ENCODE measurements at regions not wholly inside any gene's neighbourhood (a gene's known extent, or its start where the extent isn't known, plus 50 kb on each side); places are given as distances from the start of the nearest gene placed in this dataset.

DNA sequence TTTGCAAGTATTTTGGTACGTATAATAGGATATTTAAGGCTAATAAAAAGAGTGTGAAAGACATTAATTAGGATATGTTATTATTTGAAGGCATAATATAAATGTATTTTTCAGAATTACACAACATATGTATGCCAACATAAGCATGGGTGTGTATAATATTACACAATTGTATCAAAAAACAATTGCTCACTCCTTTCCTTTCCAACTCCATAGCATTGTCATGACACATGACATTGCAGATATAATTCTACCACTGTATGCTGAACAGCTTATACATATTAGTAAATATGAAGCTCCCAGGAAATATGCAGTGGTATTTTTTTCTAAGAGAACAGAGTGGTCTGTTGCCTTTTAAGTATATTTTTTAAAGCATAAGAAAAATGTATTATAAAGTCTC is 593.1 kb downstream of the TMX3 start:
- H3K4me3 ChIP-seq (ENCODE audit: low read depth, poor library complexity, severe bottlenecking), result no peak overlapping the region
- DNase-seq (ENCODE audit: low spot score in 2 of 2), result no peak
- 87% methylated on average over 1 of the region's 1 CpG for WGBS, 2 donors
- intact Hi-C loops (cut with DNase I; ENCODE audit: low total_unique reads), result no loop called here
- TF ChIP-seq POLR2A (IDR thresholded peaks at IDR 0.05), result no peak
- TF ChIP-seq, protein P1, sequence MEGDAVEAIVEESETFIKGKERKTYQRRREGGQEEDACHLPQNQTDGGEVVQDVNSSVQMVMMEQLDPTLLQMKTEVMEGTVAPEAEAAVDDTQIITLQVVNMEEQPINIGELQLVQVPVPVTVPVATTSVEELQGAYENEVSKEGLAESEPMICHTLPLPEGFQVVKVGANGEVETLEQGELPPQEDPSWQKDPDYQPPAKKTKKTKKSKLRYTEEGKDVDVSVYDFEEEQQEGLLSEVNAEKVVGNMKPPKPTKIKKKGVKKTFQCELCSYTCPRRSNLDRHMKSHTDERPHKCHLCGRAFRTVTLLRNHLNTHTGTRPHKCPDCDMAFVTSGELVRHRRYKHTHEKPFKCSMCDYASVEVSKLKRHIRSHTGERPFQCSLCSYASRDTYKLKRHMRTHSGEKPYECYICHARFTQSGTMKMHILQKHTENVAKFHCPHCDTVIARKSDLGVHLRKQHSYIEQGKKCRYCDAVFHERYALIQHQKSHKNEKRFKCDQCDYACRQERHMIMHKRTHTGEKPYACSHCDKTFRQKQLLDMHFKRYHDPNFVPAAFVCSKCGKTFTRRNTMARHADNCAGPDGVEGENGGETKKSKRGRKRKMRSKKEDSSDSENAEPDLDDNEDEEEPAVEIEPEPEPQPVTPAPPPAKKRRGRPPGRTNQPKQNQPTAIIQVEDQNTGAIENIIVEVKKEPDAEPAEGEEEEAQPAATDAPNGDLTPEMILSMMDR (IDR thresholded peaks at IDR 0.05), result no peak

DNA sequence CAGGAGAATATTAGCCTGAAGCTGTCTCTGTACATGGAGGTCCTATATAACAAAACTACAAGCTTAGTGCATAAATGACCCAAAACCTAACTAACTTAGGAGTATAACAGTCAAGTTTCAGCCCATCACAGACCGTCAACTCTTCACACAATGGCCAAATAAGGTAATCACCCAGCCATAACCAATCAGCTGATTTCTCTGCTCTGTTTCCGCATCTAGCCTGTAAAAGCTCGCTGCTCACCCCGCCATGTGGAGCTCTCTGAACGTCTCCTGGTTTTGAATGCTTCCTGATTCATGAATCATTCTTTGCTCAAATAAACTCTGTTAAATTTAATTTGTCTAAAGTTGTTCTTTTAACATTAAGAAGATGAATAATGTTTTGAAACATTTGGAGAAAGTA is 593.6 kb downstream of the TMX3 start:
- DNase-seq (ENCODE audit: low spot score in 2 of 2), result no peak
- intact Hi-C loops (cut with DNase I; ENCODE audit: low total_unique reads), result no loop called here
- no peak overlapping the region for H3K4me3 ChIP-seq (ENCODE audit: low read depth, poor library complexity, severe bottlenecking)
- 72 to 80% methylated on average over 5 of the region's 5 CpGs for WGBS, 2 donors
- TF ChIP-seq, protein P1 (IDR thresholded peaks at IDR 0.05), result no peak
- no peak for TF ChIP-seq POLR2A (IDR thresholded peaks at IDR 0.05)

DNA sequence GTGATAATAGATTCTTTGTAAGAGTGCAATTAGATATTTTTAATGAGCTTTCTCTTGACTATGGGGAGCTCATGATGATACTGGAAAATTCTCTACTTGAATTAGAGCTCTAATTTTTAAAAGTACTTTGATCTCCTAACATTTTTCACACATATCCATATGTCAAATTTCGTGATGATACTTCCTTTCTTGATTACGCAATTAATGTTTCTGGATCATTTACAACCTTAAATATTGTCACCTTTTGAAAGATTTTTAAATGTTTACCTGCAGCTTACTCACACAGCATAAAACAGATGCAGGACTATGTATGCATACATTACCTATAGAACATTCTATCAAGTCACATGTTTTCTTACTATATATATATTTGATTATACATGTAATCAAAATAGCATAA is 598.5 kb upstream of the DSEL start:
- TF ChIP-seq POLR2A (IDR thresholded peaks at IDR 0.05), result no peak
- 76 to 78% methylated on average over 2 of the region's 2 CpGs for WGBS, 2 donors
- H3K4me3 ChIP-seq (ENCODE audit: low read depth, poor library complexity, severe bottlenecking), result no peak overlapping the region
- DNase-seq (ENCODE audit: low spot score in 2 of 2), result no peak
- intact Hi-C loops (cut with DNase I; ENCODE audit: low total_unique reads), result no loop called here

DNA sequence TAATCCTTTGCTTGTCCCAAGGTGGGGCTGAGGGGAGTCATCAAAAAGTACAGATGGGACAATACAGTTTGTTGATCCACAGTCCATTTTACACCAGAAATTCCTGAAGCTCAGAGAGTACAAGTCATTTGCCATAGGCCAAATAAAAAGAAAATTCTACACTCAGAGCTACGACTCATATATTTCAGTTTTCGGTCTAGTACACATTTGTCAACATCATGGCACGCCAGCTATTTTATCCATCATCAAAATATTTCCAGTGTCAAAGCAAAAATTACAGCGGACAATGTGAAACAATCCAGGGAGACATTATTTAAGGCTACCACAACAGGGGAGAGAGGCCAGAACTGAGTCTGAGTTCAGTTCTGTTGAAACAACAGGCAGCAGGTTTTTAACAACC is 587.5 kb upstream of the DSEL start:
- DNase-seq (ENCODE audit: low spot score in 2 of 2), result no peak
- H3K4me3 ChIP-seq (ENCODE audit: low read depth, poor library complexity, severe bottlenecking), result no peak overlapping the region
- WGBS, 2 donors, result 86 to 94% methylated on average over 4 of the region's 4 CpGs
- intact Hi-C loops (cut with DNase I; ENCODE audit: low total_unique reads), result no loop called here
- TF ChIP-seq, protein P1 (IDR thresholded peaks at IDR 0.05), result no peak
- TF ChIP-seq POLR2A (IDR thresholded peaks at IDR 0.05), result no peak

DNA sequence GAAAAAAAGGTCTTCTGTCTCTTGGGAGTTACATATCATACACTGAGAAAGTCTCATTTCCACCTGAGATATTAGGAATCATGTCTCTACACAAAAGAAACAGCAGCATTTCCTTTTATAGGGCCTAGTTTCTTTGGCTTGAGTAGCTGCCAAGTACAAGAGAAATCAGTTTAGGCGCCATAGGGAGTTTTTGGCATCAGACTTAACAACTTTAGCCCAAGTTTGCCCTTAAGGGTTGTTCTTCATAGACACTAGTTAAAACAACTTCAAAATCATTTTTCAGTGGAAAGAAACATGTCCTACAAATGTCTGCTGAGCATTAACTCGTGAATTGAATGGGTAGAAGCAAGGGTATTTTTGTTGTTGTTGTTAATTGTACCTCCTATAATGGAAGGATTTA is 587.0 kb upstream of the DSEL start:
- no peak overlapping the region for H3K4me3 ChIP-seq (ENCODE audit: low read depth, poor library complexity, severe bottlenecking)
- DNase-seq (ENCODE audit: low spot score in 2 of 2), result no peak
- WGBS, 2 donors, result 26 to 27% methylated on average over 2 of the region's 2 CpGs
- TF ChIP-seq, protein P1 (IDR thresholded peaks at IDR 0.05), result no peak
- no peak for TF ChIP-seq POLR2A (IDR thresholded peaks at IDR 0.05)
- intact Hi-C loops (cut with DNase I; ENCODE audit: low total_unique reads), result no loop called here

DNA sequence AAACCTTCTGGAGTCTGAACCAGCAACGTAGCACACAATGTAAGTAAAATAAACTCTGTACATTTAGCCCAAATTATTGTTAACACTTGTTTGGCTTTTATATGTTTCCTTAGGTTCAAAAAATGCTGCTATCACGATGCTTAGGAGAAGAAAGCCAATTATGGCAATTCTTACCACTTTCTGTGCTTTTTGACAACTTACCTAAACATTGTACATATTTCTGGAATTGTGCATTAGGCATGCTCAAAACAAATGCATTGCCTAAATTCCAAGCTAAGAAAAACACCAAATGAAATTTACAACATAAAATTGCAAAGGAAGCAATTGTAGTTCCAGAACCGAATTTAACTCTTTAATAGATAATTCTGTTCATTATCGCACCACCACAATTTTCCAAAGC is 585.6 kb upstream of the DSEL start:
- WGBS, 2 donors, result 72 to 74% methylated on average over 4 of the region's 4 CpGs
- intact Hi-C loops (cut with DNase I; ENCODE audit: low total_unique reads), result no loop called here
- no peak for DNase-seq (ENCODE audit: low spot score in 2 of 2)
- H3K4me3 ChIP-seq (ENCODE audit: low read depth, poor library complexity, severe bottlenecking), result no peak overlapping the region
- TF ChIP-seq, protein P1 (IDR thresholded peaks at IDR 0.05), result no peak
- TF ChIP-seq POLR2A (IDR thresholded peaks at IDR 0.05), result no peak
